GM23338 (cell line): ENCODE measurements at regions not wholly inside any gene's neighbourhood (a gene's known extent, or its start where the extent isn't known, plus 50 kb on each side); places are given as distances from the start of the nearest gene placed in this dataset.

Experiments
- ATAC-seq: fragments of 200-7000 bp; cut with Tn5 transposase; 3 replicates; pipeline ENCODE4 v1.9.1; 2020
- DNase-seq: peaks from one replicate; pipeline ENCODE4 v3.0.0-alpha.2; 2015; ENCODE audit warnings: low spot score
- H2AFZ ChIP-seq: fragments of 200-600 bp; sonication (generic); 2 replicates; pipeline ENCODE4 v1.8.0; 2016; ENCODE audit warnings: antibody characterized with exemption, mild to moderate bottlenecking, moderate library complexity
- H3F3A ChIP-seq: fragments of 200-600 bp; sonication (generic); replicated peaks from 2 replicates; pipeline ENCODE4 v1.8.0; 2017; ENCODE audit warnings: antibody characterized with exemption, mixed run types, low read depth
- H3K27ac ChIP-seq: fragments of 200-600 bp; sonication (generic); 2 replicates; pipeline ENCODE4 v1.6.1; 2016; ENCODE audit warnings: low read depth
- H3K27me3 ChIP-seq: fragments of 200-600 bp; sonication (generic); 2 replicates; pipeline ENCODE4 v1.8.0; 2016; ENCODE audit warnings: mild to moderate bottlenecking, mixed run types, moderate library complexity; ENCODE audit not compliant: insufficient read depth
- H3K36me3 ChIP-seq: fragments of 200-600 bp; sonication (generic); 2 replicates; pipeline ENCODE4 v1.8.0; 2016; ENCODE audit warnings: mild to moderate bottlenecking; ENCODE audit not compliant: insufficient read depth
- H3K4me1 ChIP-seq: fragments of 200-600 bp; sonication (generic); 2 replicates; pipeline ENCODE4 v1.8.0; 2016; ENCODE audit warnings: mild to moderate bottlenecking, moderate library complexity; ENCODE audit not compliant: insufficient read depth
- H3K4me2 ChIP-seq: fragments of 200-600 bp; sonication (generic); 2 replicates; pipeline ENCODE4 v1.7.1; 2017; ENCODE audit warnings: mixed run types
- H3K4me3 ChIP-seq: fragments of 200-600 bp; sonication (generic); 2 replicates; pipeline ENCODE4 v1.6.1; 2016; ENCODE audit warnings: mixed run types
- H3K79me2 ChIP-seq: fragments of 200-600 bp; sonication (generic); replicated peaks from 2 replicates; pipeline ENCODE4 v1.8.0; 2017; ENCODE audit warnings: mild to moderate bottlenecking; ENCODE audit not compliant: insufficient read depth
- H3K9me2 ChIP-seq: fragments of 200-600 bp; sonication (generic); 2 replicates; pipeline ENCODE4 v1.8.0; 2017; ENCODE audit not compliant: insufficient read depth
- H4K20me1 ChIP-seq: fragments of 200-600 bp; sonication (generic); replicated peaks from 2 replicates; pipeline ENCODE4 v1.8.0; 2017; ENCODE audit warnings: mild to moderate bottlenecking; ENCODE audit not compliant: insufficient read depth
- H3K27ac Mint-ChIP-seq: 2 replicates; pipeline ENCODE4 v1.8.0; 2020; ENCODE audit warnings: inconsistent platforms, mild to moderate bottlenecking, moderate library complexity, mixed read lengths
- H3K27me3 Mint-ChIP-seq: 3 replicates; pipeline ENCODE4 v1.8.0; 2022; ENCODE audit warnings: low read depth, mild to moderate bottlenecking, moderate library complexity, mixed read lengths, inconsistent platforms; ENCODE audit not compliant: insufficient read depth, poor library complexity
- H3K36me3 Mint-ChIP-seq: 3 replicates; pipeline ENCODE4 v1.8.0; 2021; ENCODE audit warnings: low read depth, mild to moderate bottlenecking, inconsistent platforms, moderate library complexity, mixed read lengths
- H3K4me1 Mint-ChIP-seq: 3 replicates; pipeline ENCODE4 v1.8.0; 2020; ENCODE audit warnings: mild to moderate bottlenecking, inconsistent platforms, mixed read lengths
- H3K4me3 Mint-ChIP-seq: 3 replicates; pipeline ENCODE4 v1.8.0; 2021; ENCODE audit warnings: moderate library complexity, mild to moderate bottlenecking, inconsistent platforms, mixed read lengths
- H3K9me3 Mint-ChIP-seq: 3 replicates; pipeline ENCODE4 v1.8.0; 2020; ENCODE audit warnings: moderate library complexity, mild to moderate bottlenecking, inconsistent platforms, mixed read lengths
- CREB1 ChIP-seq: fragments of 250-450 bp; sonication (Bioruptor Pico); IDR thresholded peaks from 2 replicates; pipeline ENCODE4 v1.5.0; 2020; ENCODE audit warnings: low read depth, mild to moderate bottlenecking, moderate library complexity
- CTCF ChIP-seq, 2 experiments: fragments of 200-600 bp in 1 of 2; sonication (generic) in 1 of 2; conservative IDR thresholded peaks; 2 replicates each; pipeline versions ENCODE4 v1.5.1 to v1.6.1; 2016 to 2017; ENCODE audit warnings: antibody characterized with exemption in 2 of 2, low read depth in 2 of 2, mild to moderate bottlenecking in 2 of 2, moderate library complexity in 1 of 2
- ETS1 ChIP-seq: IDR thresholded peaks from 2 replicates; pipeline ENCODE4 v1.6.1; 2016; ENCODE audit warnings: antibody characterized with exemption
- EZH2 ChIP-seq: fragments of 200-600 bp; sonication (generic); IDR thresholded peaks from one replicate; pipeline ENCODE4 v1.8.0; 2017; ENCODE audit warnings: antibody characterized with exemption, mild to moderate bottlenecking, low read depth; ENCODE audit not compliant: unreplicated experiment
- EZH2phosphoT487 ChIP-seq: fragments of 200-600 bp; sonication (generic); IDR thresholded peaks from one replicate; pipeline ENCODE4 v1.8.1; 2018; ENCODE audit warnings: antibody characterized with exemption; ENCODE audit not compliant: unreplicated experiment
- JUNB ChIP-seq: IDR thresholded peaks from one replicate; pipeline ENCODE4 v1.6.1; 2016; ENCODE audit warnings: antibody characterized with exemption; ENCODE audit not compliant: unreplicated experiment
- NANOG ChIP-seq: IDR thresholded peaks from 2 replicates; pipeline ENCODE4 v1.6.1; 2016; ENCODE audit warnings: antibody characterized with exemption, borderline replicate concordance
- POLR2AphosphoS5 ChIP-seq: IDR thresholded peaks from 2 replicates; pipeline ENCODE4 v1.6.1; 2016; ENCODE audit warnings: antibody characterized with exemption, low read depth
- REST ChIP-seq: IDR thresholded peaks from one replicate; pipeline ENCODE4 v1.6.1; 2018; ENCODE audit warnings: antibody characterized with exemption; ENCODE audit not compliant: unreplicated experiment
- STAT1 ChIP-seq: IDR thresholded peaks from one replicate; pipeline ENCODE4 v1.6.1; 2016; ENCODE audit warnings: antibody characterized with exemption; ENCODE audit not compliant: unreplicated experiment
- ZNF114 ChIP-seq: fragments of 250-450 bp; sonication (Bioruptor Pico); IDR thresholded peaks from 2 replicates; pipeline ENCODE4 v1.5.0; 2020; ENCODE audit warnings: mild to moderate bottlenecking, moderate library complexity
- ZNF331 ChIP-seq: fragments of 250-450 bp; sonication (Bioruptor Pico); IDR thresholded peaks from 2 replicates; pipeline ENCODE4 v1.5.0; 2020; ENCODE audit warnings: low read depth, mild to moderate bottlenecking, moderate library complexity
- ZNF462 ChIP-seq: fragments of 250-450 bp; sonication (Bioruptor Pico); IDR thresholded peaks from 2 replicates; pipeline ENCODE4 v1.5.0; 2020; ENCODE audit warnings: mild to moderate bottlenecking, moderate library complexity

DNA sequence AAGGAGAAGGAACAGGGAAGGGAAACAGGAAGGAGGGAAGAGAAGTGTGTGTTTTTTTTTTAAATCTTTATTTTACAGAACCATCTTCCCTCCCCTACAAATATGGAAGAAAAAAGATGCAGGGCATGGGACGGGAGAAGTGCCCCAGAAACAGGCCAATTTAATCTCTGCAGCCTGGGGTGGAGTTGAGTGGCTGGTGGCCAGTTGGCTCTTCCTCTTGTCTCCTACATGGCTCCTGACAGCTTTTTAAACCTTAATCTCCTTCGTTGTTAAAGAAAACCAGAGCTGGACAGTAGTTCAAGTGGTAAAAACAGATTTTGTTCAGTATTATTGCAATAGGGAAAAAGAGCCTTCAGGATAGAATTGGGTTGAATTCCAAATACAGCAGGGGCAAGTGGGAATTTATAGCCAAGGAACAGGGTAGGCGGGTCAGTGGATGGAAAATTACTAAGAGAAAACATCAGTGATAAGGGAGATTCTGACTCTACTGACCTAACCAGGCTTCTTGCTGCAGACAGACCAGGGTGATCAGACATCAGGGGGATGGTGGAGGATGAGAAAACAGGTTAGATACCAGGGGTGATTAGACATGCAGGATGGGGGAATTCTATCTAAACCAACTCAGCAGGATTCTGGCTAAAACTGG lies 125.1 kb upstream of the CLINT1 start:
- H4K20me1 ChIP-seq = no peaks in the 10 kb centered on the region
- H2AFZ ChIP-seq = no peak overlapping the region
- no peaks in the 10 kb centered on the region for H3K79me2 ChIP-seq
- ATAC-seq = no peak
- H3K27ac Mint-ChIP-seq = no peak overlapping the region
- no peaks in the 10 kb centered on the region; the same call in 2 of the 3 replicates for H3K36me3 Mint-ChIP-seq
- no peak overlapping the region for H3K4me3 Mint-ChIP-seq
- no peaks in the 10 kb centered on the region for H3K27me3 ChIP-seq
- H3K36me3 ChIP-seq = peaks cover 6% of the 10 kb centered on the region; the same call in 1 of the 2 replicates
- no peak overlapping the region for H3K4me3 ChIP-seq
- H3K4me1 ChIP-seq = no peaks in the 10 kb centered on the region
- peaks cover 8% of the 10 kb centered on the region for H3K9me3 Mint-ChIP-seq
- no peaks in the 10 kb centered on the region for H3K4me1 Mint-ChIP-seq
- no peaks in the 10 kb centered on the region for H3K27me3 Mint-ChIP-seq
- H3K9me2 ChIP-seq = 0 out of 2 replicates have a peak, but pooled peaks cover 4% of the 10 kb centered on the region
- no peak for TF ChIP-seq EZH2phosphoT487
- TF ChIP-seq POLR2AphosphoS5 = no peak
- TF ChIP-seq EZH2 = no peak
- no peak for TF ChIP-seq ZNF462 (CRISPR knock-in tag)
- TF ChIP-seq NANOG = no peak
- TF ChIP-seq ETS1 = no peak
- no peak for TF ChIP-seq ZNF331
- TF ChIP-seq STAT1 = no peak
- TF ChIP-seq JUNB = no peak
- no peak for TF ChIP-seq ZNF114
- no peak for TF ChIP-seq CREB1 (CRISPR knock-in tag)
- no peak for TF ChIP-seq REST
- TF ChIP-seq CTCF (conservative IDR thresholded peaks at IDR 0.05; ENCODE audit: low read depth in 2 of 2) = no peak
- no peak overlapping the region for H3K27ac ChIP-seq
- H3K4me2 ChIP-seq = no peak overlapping the region
- no peaks in the 10 kb centered on the region for H3F3A ChIP-seq
- DNase-seq = no peak
